Osteoblast (primary cell): ENCODE measurements at regions not wholly inside any gene's neighbourhood (a gene's known extent, or its start where the extent isn't known, plus 50 kb on each side); places are given as distances from the start of the nearest gene placed in this dataset.
A peak's percentile ranks its signal among the peaks of the same experiment; 100 is the strongest.

ENCODE experiments used
- DNase-seq: peaks from one replicate; pipeline ENCODE4 v3.0.0; 2011; ENCODE audit warnings: low spot score, mixed read lengths; ENCODE audit not compliant: insufficient read length; ENCODE audit errors: missing footprints
- H2AFZ ChIP-seq: 2 replicates; pipeline ENCODE4 v1.6.0; 2011; ENCODE audit warnings: mild to moderate bottlenecking, low read length
- H3K27ac ChIP-seq: 2 replicates; pipeline ENCODE4 v1.5.1; 2011; ENCODE audit warnings: mild to moderate bottlenecking, low read depth, low read length, moderate library complexity
- H3K27me3 ChIP-seq: 2 replicates; pipeline ENCODE4 v1.6.0; 2012; ENCODE audit warnings: mild to moderate bottlenecking, control low read depth, inconsistent platforms, low read length, moderate library complexity; ENCODE audit not compliant: insufficient read depth
- H3K36me3 ChIP-seq: 2 replicates; pipeline ENCODE4 v1.5.1; 2011; ENCODE audit warnings: mild to moderate bottlenecking, low read length, control low read depth, moderate library complexity; ENCODE audit not compliant: insufficient read depth
- H3K4me1 ChIP-seq: 2 replicates; pipeline ENCODE4 v1.5.1; 2011; ENCODE audit warnings: mild to moderate bottlenecking, low read length, control low read depth, moderate library complexity; ENCODE audit not compliant: insufficient read depth
- H3K4me2 ChIP-seq: 2 replicates; pipeline ENCODE4 v1.6.0; 2011; ENCODE audit warnings: mild to moderate bottlenecking, low read length; ENCODE audit not compliant: insufficient read depth
- H3K4me3 ChIP-seq: fragments of 200-600 bp; sonication (generic); 3 replicates; pipeline ENCODE4 v1.5.1; 2012; ENCODE audit warnings: mild to moderate bottlenecking, low read length, inconsistent platforms; ENCODE audit not compliant: insufficient read depth
- H3K79me2 ChIP-seq: 2 replicates; pipeline ENCODE4 v1.6.0; 2012; ENCODE audit warnings: mild to moderate bottlenecking, low read length, control low read depth, inconsistent platforms; ENCODE audit not compliant: insufficient read depth
- H3K9me3 ChIP-seq: 2 replicates; pipeline ENCODE4 v1.5.1; 2011; ENCODE audit warnings: low read depth, low read length, control low read depth
- H4K20me1 ChIP-seq: 2 replicates; pipeline ENCODE4 v1.6.0; 2012; ENCODE audit warnings: mild to moderate bottlenecking, low read length, control low read depth; ENCODE audit not compliant: insufficient read depth
- TF ChIP-seq, protein P1 (sequence below): IDR thresholded peaks from 2 replicates; pipeline ENCODE4 v1.5.1; 2011; ENCODE audit warnings: mild to moderate bottlenecking, low read depth, low read length, moderate library complexity; ENCODE audit errors: extremely low read depth

DNA sequence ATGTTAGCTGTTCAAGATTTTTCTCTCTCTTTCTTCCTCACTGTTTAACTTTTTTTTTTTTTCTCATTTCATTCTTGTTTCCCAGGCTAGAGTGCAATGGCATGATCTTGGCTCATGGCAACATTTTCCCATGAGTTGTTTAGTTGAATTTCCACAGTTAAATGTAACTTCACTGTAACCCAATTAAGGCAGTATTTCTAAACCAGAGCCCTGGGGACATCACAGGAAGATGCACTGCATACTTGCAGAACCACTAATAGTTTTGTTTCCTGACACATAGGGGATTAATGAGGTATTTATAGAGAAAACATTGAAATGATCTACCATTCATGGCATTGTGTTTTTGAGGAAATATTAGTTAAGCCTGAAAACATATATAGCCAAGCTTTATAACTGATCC, 795.6 kb upstream of the GHITM start:
- Histone ChIP-seq H3K27ac (no peak overlapping the region), H3K9me3 (no peaks in the 10 kb centered on the region), H3K4me3 (no peak overlapping the region), H3K36me3 (no peaks in the 10 kb centered on the region), H3K79me2 (no peaks in the 10 kb centered on the region), H3K4me1 (no peaks in the 10 kb centered on the region), H3K4me2 (no peak overlapping the region), H3K27me3 (no peaks in the 10 kb centered on the region), H2AFZ (no peak overlapping the region), H4K20me1 (no peaks in the 10 kb centered on the region)
- peak; percentile 26 for DNase-seq
- TF ChIP-seq, protein P1, sequence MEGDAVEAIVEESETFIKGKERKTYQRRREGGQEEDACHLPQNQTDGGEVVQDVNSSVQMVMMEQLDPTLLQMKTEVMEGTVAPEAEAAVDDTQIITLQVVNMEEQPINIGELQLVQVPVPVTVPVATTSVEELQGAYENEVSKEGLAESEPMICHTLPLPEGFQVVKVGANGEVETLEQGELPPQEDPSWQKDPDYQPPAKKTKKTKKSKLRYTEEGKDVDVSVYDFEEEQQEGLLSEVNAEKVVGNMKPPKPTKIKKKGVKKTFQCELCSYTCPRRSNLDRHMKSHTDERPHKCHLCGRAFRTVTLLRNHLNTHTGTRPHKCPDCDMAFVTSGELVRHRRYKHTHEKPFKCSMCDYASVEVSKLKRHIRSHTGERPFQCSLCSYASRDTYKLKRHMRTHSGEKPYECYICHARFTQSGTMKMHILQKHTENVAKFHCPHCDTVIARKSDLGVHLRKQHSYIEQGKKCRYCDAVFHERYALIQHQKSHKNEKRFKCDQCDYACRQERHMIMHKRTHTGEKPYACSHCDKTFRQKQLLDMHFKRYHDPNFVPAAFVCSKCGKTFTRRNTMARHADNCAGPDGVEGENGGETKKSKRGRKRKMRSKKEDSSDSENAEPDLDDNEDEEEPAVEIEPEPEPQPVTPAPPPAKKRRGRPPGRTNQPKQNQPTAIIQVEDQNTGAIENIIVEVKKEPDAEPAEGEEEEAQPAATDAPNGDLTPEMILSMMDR, result no peak

DNA sequence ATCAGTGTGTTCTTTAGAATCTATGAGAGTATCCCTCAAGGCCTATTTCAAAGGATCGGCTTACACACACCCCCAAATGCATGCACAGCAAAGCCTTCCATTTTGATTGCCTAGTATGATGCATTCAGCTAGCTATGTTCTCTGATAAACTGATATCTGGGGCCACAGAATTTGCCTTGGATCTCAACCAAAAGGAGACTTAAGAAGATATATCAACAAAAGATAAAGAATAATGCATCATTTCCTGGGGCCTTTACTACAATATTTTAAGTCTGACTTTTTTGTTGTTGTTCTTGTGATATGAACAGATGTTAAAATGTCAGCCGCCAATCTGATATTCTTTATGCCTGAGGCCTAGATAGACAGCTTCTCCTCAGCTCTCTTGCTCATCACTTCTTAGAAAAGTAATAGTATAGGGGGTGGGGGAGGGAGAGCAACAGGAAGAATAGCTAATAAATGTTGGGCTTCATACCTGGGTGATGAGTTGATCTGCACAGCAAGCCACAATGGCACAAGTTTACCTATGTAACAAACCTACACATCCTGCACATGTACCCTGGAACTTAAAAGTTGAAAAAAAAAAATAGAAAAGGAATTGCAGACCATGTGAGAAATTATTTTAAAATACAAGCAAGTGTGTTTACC, 792.9 kb upstream of the GHITM start:
- Histone ChIP-seq H3K4me3 (no peak overlapping the region), H2AFZ (no peak overlapping the region), H3K4me1 (no peaks in the 10 kb centered on the region), H3K36me3 (no peaks in the 10 kb centered on the region), H3K9me3 (no peaks in the 10 kb centered on the region), H4K20me1 (no peaks in the 10 kb centered on the region), H3K79me2 (no peaks in the 10 kb centered on the region), H3K27me3 (no peaks in the 10 kb centered on the region), H3K27ac (no peak overlapping the region), H3K4me2 (no peak overlapping the region)
- no peak for DNase-seq
- TF ChIP-seq, protein P1, result no peak

DNA sequence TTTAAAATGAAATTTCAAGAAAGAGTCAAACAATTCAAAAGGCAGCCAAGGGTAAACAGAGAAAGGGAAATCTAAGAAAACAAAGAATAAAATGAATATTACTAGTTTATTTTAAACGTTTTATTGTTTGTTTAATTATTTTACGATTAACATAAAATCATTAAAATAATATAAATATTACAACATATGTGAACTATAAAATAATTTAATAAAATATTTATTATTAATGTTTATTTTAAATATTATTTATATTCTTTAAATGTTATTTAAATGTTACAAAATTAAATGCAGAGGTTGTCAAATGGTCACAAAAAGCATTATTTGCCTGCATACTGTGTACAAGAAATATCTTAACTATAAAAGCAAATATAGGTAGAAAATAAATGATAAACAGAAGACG, 786.7 kb upstream of the GHITM start:
- no peaks in the 10 kb centered on the region for H3K27me3 ChIP-seq
- TF ChIP-seq, protein P1, result no peak
- H3K9me3 ChIP-seq, result no peaks in the 10 kb centered on the region
- no peaks in the 10 kb centered on the region for H4K20me1 ChIP-seq
- no peak overlapping the region for H3K4me3 ChIP-seq
- no peaks in the 10 kb centered on the region for H3K79me2 ChIP-seq
- no peaks in the 10 kb centered on the region for H3K4me1 ChIP-seq
- H3K27ac ChIP-seq, result no peak overlapping the region
- H3K4me2 ChIP-seq, result no peak overlapping the region
- H3K36me3 ChIP-seq, result no peaks in the 10 kb centered on the region
- no peak for DNase-seq
- H2AFZ ChIP-seq, result no peak overlapping the region

DNA sequence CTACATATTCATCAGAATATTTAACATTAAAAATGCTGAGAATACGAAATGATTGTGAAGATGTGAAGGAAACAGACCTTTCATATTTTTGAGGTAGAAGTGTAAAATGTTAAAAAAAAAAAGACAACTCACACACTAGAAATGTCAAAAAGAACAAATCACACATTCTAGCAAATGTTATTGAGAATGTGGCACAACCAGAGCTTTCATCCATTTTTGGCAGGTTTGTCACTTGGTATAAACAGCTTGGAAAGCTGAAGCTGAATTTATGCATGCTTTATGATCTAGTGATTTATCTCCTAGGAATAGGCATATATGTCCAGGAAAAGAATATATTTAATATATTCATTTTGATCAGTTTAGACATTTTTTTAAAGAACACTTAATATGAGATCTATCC, 784.9 kb upstream of the GHITM start:
- Histone ChIP-seq H3K9me3 (no peaks in the 10 kb centered on the region), H3K79me2 (no peaks in the 10 kb centered on the region), H2AFZ (no peak overlapping the region), H3K27ac (no peak overlapping the region), H3K4me2 (no peak overlapping the region), H3K27me3 (no peaks in the 10 kb centered on the region), H3K4me1 (no peaks in the 10 kb centered on the region), H3K36me3 (no peaks in the 10 kb centered on the region), H4K20me1 (no peaks in the 10 kb centered on the region), H3K4me3 (no peak overlapping the region)
- TF ChIP-seq, protein P1, result no peak
- no peak for DNase-seq
